NCI-H345 treated with DMSO at 0.1 percent for 48 hours (cell line): ENCODE measurements at regions not wholly inside any gene's neighbourhood (a gene's known extent, or its start where the extent isn't known, plus 50 kb on each side); places are given as distances from the start of the nearest gene placed in this dataset.
"Not testable (repeated sequence)": the region's sequence is repeated elsewhere in the genome, so short reads cannot be mapped to it uniquely, and the experiment has no call there.

Experiments used
- DNase-seq: peaks from one replicate; lab custom pipeline; 2025; ENCODE audit not compliant: unreplicated experiment; lab: John Stamatoyannopoulos, UW

GRCh38 chr14:105924951-105925591 is 398.7 kb downstream of the TMEM121 start:
- DNase-seq: no peak

- no peak for DNase-seq
Observed at GRCh38 chr14:105925615-105926372, 399.4 kb downstream of the TMEM121 start.

- DNase-seq: no peak
Observed at GRCh38 chr14:105926373-105927095, 400.2 kb downstream of the TMEM121 start.

GRCh38 chr14:105927096-105928060 is 401.0 kb downstream of the TMEM121 start:
- DNase-seq: no peak

- not testable (repeated sequence) for DNase-seq
Observed at GRCh38 chr14:105928171-105929111, 402.1 kb downstream of the TMEM121 start.

- no peak for DNase-seq
Observed at GRCh38 chr14:105929327-105930081, 403.1 kb downstream of the TMEM121 start.

- DNase-seq: no peak
Observed at GRCh38 chr14:105930572-105930971, 404.2 kb downstream of the TMEM121 start.

GRCh38 chr14:105931808-105932483 is 405.6 kb downstream of the TMEM121 start:
- DNase-seq: no peak

- no peak for DNase-seq
Observed at GRCh38 chr14:105933238-105933637, 406.9 kb downstream of the TMEM121 start.

- DNase-seq: no peak
Observed at GRCh38 chr14:105935384-105935783, 409.0 kb downstream of the TMEM121 start.

- DNase-seq: no peak
Observed at GRCh38 chr14:105937253-105938054, 411.1 kb downstream of the TMEM121 start.

- DNase-seq: no peak
Observed at GRCh38 chr14:105938055-105938863, 411.9 kb downstream of the TMEM121 start.

- DNase-seq: no peak
Observed at GRCh38 chr14:105938959-105939358, 412.6 kb downstream of the TMEM121 start.

- no peak for DNase-seq
Observed at GRCh38 chr14:105939810-105940508, 413.6 kb downstream of the TMEM121 start.

- DNase-seq: no peak
Observed at GRCh38 chr14:105940534-105941225, 414.3 kb downstream of the TMEM121 start.
